ENCODE measurements at regions not wholly inside any gene's neighbourhood (a gene's known extent, or its start where the extent isn't known, plus 50 kb on each side); places are given as distances from the start of the nearest gene placed in this dataset.

DNA sequence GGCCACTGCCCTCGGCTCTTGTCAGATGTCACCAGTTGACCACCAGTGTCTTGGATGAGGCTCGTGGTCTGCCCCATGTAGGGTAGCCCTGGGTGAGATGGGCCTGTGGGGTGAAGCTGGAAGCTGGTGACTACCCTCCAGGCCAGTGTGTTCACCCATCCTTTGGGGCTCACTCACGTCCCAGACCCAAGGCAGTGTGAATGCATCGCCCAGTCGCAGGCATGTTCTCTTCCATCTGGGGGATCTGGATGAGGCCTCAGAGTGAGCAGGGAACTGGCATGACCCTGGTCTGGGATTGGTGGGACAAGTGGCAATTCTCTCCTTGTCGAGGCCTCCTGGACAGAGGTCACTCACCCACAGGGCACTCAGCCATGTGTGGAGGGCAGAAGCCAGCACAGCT is 120.1 kb upstream of the PHACTR3 start:
- TF ChIP-seq, protein P1, sequence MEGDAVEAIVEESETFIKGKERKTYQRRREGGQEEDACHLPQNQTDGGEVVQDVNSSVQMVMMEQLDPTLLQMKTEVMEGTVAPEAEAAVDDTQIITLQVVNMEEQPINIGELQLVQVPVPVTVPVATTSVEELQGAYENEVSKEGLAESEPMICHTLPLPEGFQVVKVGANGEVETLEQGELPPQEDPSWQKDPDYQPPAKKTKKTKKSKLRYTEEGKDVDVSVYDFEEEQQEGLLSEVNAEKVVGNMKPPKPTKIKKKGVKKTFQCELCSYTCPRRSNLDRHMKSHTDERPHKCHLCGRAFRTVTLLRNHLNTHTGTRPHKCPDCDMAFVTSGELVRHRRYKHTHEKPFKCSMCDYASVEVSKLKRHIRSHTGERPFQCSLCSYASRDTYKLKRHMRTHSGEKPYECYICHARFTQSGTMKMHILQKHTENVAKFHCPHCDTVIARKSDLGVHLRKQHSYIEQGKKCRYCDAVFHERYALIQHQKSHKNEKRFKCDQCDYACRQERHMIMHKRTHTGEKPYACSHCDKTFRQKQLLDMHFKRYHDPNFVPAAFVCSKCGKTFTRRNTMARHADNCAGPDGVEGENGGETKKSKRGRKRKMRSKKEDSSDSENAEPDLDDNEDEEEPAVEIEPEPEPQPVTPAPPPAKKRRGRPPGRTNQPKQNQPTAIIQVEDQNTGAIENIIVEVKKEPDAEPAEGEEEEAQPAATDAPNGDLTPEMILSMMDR (IDR thresholded peaks at IDR 0.05): no peak
- no peak for TF ChIP-seq POLR2A (IDR thresholded peaks at IDR 0.05)
